GM18870 (cell line): ENCODE measurements at regions not wholly inside any gene's neighbourhood (a gene's known extent, or its start where the extent isn't known, plus 50 kb on each side); places are given as distances from the start of the nearest gene placed in this dataset.
A peak's percentile ranks its signal among the peaks of the same experiment; 100 is the strongest.

ENCODE experiments used
- ATAC-seq: cut with Tn5 transposase; IDR thresholded peaks from one replicate; pipeline ENCODE4 v1.9.1; 2021; ENCODE audit warnings: moderate library complexity; ENCODE audit not compliant: unreplicated experiment

GRCh38 chr14:39851202-39851601 is 419.0 kb upstream of the FBXO33 start:
- ATAC-seq, result no peak

- no peak for ATAC-seq
Measured at GRCh38 chr14:39847852-39848251, 415.6 kb upstream of the FBXO33 start.

- no peak for ATAC-seq
Measured at GRCh38 chr14:39847194-39847593, 415.0 kb upstream of the FBXO33 start.

GRCh38 chr14:39843881-39844280 is 411.6 kb upstream of the FBXO33 start:
- ATAC-seq, result no peak

- peak; percentile 83 for ATAC-seq
Measured at GRCh38 chr14:39841088-39841487, 408.9 kb upstream of the FBXO33 start.

- ATAC-seq, result peak; percentile 99
Measured at GRCh38 chr14:39827901-39828655, 395.8 kb upstream of the FBXO33 start.

- no peak for ATAC-seq
Measured at GRCh38 chr14:39812532-39813320, 380.5 kb upstream of the FBXO33 start.

DNA sequence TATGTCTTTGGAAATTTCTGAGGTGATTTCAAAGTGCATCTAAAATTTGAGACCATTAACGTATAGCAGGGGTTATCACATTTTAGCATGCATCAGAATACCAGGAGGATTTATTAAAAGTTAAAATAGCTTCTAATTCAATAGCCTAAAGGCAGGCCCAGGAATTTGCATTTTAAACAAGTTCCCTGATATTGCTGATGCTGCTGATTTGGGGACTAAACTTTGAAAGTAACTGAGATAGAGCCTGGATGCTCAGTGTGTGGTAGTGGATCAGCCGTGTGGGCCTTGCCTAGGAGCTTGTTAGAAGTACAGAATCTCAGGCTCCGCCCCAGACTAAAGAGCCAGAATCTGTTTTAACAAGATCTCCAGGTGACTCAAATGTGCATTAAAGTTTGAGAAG is 375.0 kb upstream of the FBXO33 start:
- ATAC-seq, result no peak

DNA sequence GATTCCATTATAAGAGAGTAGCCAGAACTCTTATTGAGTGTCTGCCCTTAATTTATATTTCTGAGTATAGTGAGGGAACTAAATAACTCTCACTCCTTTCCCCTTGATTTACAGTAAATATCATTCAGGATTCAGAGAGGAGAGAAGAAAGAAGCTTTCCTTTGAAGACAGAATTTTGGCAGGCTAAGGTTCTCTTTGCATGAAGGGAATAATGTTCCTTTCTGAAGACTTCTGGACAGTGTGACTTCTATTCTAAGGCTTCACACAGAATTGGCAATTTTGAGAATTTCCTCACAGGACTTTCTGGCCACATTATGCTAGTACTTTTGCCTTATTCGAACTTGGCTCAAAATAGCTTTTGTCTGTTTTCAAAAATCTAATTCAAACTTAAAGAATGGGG is 352.2 kb upstream of the FBXO33 start:
- no peak for ATAC-seq

DNA sequence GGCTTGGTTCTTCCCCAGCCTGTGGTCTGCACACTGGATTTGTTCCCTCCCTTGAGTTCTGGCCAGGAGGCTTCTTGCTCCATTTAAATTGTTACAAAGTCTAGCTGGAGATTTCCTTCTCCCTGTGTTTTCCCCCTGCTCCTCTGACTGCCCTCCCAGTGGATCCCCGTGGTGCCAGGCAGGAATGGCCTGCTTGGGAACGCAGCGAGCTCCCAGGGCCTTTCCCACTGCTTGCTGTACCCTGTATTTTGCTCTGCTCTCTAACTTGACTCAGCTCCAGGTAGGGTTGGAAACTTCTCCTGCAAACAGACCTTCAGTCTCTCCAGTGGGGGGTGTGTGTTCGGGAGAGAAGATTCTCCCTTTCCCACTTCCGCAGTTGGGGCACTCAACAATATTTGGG is 349.2 kb upstream of the FBXO33 start:
- no peak for ATAC-seq

DNA sequence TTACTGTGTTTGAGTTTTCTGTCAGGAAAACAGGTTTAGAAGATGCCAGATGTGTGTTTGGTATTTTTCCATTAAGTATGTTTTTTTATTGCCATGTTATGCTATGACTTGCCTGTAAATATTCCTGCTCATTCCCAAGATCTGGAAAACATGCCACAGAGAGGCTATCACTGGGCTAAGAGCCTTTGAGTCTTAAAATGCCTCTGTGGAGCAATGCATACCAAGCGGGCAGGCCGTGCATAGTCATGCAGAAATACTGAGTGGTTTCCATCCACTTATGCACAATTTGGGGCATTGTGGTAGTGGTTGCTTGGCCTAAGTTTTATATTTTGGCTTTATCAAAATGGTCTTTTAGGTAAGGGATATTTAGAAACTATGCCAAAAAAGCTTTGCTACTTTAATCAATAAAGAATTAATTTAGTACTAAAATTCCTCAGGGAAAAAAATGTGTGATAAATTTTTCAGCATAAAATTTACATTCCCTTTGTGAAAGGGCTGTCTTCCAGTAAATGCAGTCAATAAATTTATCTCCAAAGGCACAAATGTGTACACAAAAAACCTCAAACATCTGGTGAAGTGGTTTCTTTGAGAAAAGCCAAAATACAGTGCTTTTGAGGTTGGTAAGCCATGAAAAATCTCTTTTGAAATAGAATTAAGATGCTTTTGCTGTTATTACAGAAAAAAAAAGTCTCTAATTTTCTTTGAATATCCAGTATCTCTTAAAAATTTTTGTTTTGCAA is 341.3 kb upstream of the FBXO33 start:
- ATAC-seq, result no peak

DNA sequence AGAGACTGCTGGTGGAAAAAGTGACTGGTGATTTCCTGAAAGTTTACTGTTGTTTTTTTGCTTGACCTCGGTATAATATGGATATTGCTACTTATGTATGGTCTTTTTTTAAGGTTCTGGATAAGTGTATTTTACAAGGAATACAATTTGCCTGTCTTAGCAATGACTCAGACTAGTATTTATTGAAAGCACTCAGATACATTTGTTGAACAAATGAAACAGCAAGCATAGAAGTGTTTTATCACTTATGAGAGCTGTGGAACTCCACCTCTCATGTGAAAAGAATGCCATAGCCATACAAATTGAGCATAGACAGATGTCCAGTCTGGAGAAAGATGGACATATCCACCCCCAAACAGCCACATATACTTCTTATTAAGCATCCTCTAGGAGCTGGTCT is 340.4 kb upstream of the FBXO33 start:
- ATAC-seq, result no peak

DNA sequence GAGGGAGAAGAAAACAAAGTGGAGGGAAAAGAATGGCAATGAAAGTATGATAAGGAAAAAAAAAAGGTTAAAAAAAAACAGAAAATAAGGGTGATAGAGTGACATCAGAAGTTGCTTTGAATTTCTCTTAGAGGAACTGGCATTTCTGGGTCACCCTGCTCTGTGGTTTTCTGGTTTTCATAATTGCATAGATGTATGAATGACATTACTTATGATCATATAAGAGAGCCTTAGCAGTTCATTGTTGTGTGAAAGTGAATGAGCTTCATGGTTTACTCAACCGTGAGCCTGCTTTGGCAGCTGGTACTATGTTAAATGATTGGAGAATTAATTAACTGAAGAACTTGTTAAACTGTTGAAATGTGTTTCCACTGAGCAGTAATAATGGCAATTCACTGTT is 336.4 kb upstream of the FBXO33 start:
- ATAC-seq, result peak; percentile 72

DNA sequence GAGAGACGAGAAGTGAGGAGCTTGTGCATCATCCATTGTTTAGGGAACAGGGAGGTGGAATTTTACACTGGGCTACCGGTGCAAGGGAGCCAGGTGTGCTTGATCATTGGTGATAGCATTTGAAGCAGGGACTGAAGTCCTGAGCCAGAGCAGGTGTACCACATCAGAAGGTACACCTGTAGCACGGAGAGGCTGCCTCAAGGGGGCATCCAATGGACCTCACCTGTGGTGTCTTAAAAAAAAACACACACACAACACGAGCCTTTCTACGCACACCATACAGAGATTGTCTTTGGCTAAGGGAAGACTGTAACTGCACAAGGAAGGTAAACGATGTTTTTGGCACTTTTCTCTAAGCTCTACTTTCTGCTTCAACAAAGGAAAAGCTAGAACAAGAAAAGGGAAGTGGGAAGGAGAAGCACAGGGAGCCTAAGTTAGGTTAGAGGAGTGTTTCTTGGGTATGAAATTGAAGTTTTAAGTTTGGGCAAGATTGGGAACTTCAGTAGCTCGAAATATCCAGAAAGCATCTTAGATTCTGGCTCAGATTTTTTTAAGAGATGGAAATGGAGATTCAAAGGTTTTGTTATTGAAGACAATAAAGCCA is 334.3 kb upstream of the FBXO33 start:
- ATAC-seq, result no peak

DNA sequence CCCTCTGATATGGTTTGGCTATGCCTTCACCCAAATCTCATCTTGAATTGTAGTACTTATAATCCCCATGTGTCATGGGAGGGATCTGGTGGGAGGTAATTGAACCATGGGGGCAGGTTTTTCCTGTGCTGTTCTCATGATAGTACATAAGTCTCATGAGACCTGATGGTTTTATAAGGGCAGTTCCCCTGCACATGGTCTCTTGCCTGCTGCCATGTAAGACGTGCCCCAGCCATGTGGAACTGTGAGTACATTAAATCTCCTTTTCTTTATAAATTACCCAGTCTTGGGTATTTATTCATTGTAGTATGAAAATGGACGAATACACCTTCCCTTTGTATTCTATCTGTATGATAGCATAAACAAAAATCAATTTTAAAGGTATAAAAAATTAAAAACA is 333.4 kb upstream of the FBXO33 start:
- no peak for ATAC-seq

DNA sequence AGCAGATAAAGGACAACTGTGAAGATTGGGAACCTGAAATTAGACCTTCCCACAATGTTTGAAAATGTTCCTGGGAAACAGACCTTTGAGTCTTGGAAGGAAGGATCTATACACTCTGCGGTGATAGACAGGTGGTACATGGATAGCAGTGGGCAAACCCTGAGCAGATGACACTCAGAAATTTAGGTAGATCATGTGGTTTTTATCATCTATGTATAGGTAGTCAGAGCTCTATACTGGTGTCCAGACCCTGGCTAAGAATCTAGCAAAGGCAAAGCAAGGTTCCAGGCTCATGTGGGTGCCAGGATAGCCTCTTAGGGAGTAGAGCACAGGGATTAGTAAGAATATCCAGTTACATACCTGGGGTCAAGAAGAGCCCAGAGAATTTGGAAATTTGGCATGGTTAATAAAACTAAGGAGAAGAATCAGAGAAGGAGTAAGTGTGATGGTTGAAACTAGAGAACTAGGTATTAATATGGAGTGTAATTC is 331.2 kb upstream of the FBXO33 start:
- peak; percentile 37 for ATAC-seq

DNA sequence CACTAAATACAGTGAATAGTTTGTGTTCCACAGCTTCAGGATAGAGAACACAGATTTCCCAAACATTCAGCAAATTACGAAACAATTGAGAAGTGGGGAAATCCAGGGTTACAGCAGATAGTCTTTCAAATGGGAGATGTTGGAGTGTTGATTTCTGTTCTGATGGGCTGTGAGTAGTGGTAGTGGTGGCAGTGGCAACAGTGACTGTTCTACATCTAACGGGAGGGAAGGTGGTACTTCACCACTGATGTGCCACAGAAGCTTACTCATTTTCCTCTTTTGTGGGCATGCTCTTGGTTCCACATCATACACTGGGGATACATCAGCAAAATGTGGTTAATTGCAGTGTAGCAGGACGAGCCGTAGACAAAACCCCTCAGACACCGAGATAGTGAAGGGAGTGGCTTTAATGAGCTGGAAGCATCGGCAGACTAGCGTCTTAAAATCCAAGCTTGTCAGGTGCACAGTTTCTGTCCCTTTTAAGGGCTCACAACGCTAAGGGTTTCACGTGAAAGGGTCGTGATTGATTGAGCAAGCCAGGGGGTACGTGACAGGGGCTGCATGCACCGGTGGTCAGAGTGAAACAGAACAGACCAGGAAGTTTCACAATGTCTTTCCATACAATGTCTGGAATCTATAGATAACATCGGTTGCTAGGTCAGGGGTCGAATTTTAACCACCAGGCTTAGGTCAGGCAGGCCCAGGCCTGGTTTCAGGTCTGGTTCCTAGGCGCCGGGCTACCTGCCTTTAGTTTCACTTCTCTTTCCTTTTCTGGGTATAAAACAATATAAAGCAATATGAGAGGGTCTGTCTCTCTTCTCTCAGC is 330.6 kb upstream of the FBXO33 start:
- peak; percentile 75 for ATAC-seq

DNA sequence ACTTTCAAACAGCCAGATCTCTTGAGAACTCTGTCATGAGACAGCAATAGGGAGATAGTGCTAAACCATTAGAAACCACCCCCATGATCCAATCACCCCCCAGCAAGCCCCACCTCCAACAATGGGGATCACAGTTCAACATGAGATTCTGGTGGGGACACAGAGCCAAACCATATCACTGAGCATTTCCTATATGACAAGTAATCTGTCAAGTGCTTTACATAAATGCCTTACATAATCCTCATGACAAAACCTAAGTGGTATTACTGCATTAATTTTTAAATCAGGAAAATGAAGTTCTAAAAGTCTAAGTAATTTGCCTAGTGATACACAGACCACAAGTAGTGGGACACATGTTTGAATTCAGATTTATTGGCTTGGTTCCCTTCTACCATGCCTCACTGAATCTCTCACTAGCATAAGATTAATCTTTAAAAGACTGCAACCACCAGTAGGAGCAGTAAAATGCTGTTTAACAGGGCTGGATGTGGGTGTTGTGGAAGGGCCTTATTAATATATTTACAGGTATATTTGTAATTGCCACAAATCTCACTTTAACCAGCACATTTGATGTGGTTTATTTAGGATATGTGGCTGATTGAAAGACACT is 323.1 kb upstream of the FBXO33 start:
- ATAC-seq, result peak; percentile 78

DNA sequence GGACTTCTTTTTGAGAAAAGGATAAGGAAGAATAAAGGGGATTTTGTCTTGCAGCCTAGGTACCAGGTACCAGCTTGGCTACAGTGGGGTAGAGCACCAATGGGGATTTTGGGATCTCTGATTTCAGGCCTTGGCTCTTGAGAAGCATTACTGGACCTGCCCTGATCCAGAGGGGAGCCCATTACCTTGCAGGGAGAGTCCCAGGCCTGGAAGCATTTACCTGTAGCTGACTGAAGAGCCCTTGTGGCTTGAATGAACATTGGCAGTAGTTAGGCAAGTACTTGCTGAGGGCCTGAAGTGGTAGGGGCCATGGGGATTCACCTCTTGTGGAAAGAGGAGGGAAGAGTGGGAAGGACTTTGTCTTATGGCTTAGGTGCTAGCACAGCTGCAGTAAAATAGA is 308.2 kb upstream of the FBXO33 start:
- ATAC-seq, result no peak

DNA sequence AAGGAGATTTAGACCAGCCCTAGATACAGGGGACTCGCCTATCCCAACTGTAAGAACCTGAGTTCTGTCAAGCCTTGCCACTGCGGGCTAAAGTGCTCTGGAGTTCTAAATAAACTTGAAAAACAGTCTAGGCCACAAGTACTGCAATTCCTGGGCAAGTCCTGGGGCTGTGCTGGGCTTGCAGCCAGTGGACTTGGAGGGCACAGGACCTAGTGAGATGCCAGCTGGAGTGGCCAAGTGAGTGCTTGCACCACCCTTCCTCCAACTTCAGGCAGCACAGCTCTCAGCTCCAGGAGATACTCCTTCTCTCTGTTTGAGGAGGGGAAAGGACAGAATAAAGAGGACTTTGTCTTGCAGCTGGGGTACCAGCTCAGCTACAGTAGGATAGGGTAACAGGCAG is 307.6 kb upstream of the FBXO33 start:
- ATAC-seq, result no peak
